ENCODE measurements at regions not wholly inside any gene's neighbourhood (a gene's known extent, or its start where the extent isn't known, plus 50 kb on each side); places are given as distances from the start of the nearest gene placed in this dataset.

DNA sequence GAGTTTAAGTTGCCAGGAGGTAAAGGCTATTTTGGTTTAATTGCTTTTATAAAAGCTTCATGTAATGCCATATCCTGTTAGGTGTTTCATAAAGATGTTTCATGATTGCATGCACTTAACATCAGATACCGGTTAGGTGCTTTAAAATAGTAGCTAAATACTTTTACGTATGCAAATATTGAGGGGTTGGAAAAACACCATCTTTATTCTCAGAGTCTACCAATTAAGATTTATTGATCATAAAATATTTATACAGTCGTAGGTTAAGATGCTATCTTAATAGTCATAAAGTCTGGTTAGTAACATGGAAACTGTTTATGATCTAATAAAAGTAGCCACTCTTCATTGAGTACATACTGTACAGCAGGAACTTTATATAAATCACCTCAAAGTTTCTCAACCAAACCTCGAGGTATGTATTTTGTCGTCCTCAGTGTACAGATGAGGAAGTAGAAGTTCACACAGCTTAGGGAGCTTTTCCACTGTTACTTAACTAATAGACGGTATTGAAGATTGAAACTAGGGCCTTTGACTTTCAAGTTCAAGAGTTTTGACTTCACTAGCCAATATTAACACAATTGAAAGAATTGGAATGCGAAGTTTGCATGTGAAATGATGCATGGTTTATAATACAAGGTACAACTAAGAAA is 897.1 kb downstream of the GATA3 start:
- H3K36me3 ChIP-seq (ENCODE audit: insufficient read depth, low read length) = no peaks in the 10 kb centered on the region
- no peaks in the 10 kb centered on the region for H3K9me3 ChIP-seq (ENCODE audit: low read length)
- no peak overlapping the region for H2AFZ ChIP-seq (ENCODE audit: low read depth, low read length)
- H3K4me3 ChIP-seq (ENCODE audit: low read length) = no peak overlapping the region
- no peaks in the 10 kb centered on the region for H3K4me1 ChIP-seq (ENCODE audit: insufficient read depth, low read length)
- no peaks in the 10 kb centered on the region for H3K27me3 ChIP-seq (ENCODE audit: insufficient read depth, low read length)

DNA sequence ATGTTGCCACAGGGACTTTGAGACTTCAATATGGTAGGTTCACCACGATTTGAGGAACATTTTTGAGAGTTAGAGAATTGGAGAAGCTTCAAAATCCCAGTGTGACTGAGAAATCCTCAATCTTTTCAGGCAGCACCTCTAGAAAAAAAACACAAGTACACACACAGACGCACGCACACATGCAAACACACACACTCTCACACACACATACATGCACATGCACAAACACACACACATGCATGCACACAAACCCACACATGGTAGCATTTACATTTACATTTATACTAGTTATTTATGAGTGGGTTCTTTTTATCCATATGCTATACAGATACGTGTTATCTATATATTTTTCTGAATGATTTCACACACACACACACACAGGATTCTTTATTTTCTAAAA is 901.9 kb downstream of the GATA3 start:
- Histone ChIP-seq H3K27me3 (ENCODE audit: insufficient read depth, low read length) (no peaks in the 10 kb centered on the region), H3K4me3 (ENCODE audit: low read length) (no peak overlapping the region), H2AFZ (ENCODE audit: low read depth, low read length) (no peak overlapping the region), H3K4me1 (ENCODE audit: insufficient read depth, low read length) (no peaks in the 10 kb centered on the region), H3K9me3 (ENCODE audit: low read length) (no peaks in the 10 kb centered on the region), H3K36me3 (ENCODE audit: insufficient read depth, low read length) (no peaks in the 10 kb centered on the region)

DNA sequence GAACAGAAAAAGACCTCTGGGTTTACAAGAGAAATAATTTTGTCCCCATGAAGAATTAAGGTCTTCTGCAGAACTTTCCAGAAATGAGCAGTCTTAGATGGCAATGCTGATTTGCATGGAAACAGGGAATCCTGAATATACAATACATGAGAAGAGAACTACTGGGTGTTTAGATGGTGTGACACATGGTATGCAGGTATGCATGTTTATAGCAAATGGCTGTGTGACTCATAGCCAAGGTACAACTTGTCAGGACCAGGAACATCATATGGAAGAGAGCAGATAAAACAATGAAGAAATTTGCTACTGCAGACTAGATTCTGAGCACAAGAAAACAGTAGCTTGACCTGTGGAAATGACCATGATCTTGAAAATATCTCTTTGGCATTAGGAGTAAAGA is 907.8 kb downstream of the GATA3 start:
- no peaks in the 10 kb centered on the region for H3K36me3 ChIP-seq (ENCODE audit: insufficient read depth, low read length)
- no peak overlapping the region for H2AFZ ChIP-seq (ENCODE audit: low read depth, low read length)
- no peaks in the 10 kb centered on the region for H3K27me3 ChIP-seq (ENCODE audit: insufficient read depth, low read length)
- H3K4me1 ChIP-seq (ENCODE audit: insufficient read depth, low read length) = no peaks in the 10 kb centered on the region
- no peaks in the 10 kb centered on the region for H3K9me3 ChIP-seq (ENCODE audit: low read length)
- no peak overlapping the region for H3K4me3 ChIP-seq (ENCODE audit: low read length)

DNA sequence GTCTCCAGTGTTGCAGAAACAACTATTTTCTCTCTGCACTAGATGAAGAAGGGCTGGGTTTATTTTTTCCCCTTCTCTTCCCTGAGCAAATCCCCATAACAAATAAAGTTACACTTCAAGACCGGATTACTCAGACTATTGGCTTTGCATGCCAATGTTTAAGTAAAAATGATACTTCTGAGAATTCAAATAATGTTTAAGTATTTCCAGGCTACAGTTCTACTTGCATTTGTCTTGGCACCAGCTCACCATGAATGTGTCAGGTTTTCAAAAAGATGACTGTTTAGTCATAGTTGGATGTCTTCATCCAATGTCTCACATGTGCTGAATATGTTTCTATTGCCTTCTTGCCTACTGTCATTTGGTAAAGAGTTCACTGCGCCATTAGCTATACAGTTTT is 912.6 kb downstream of the GATA3 start:
- H3K4me1 ChIP-seq (ENCODE audit: insufficient read depth, low read length) = no peaks in the 10 kb centered on the region
- no peaks in the 10 kb centered on the region for H3K9me3 ChIP-seq (ENCODE audit: low read length)
- H2AFZ ChIP-seq (ENCODE audit: low read depth, low read length) = no peak overlapping the region
- H3K36me3 ChIP-seq (ENCODE audit: insufficient read depth, low read length) = no peaks in the 10 kb centered on the region
- no peak overlapping the region for H3K4me3 ChIP-seq (ENCODE audit: low read length)
- H3K27me3 ChIP-seq (ENCODE audit: insufficient read depth, low read length) = no peaks in the 10 kb centered on the region

DNA sequence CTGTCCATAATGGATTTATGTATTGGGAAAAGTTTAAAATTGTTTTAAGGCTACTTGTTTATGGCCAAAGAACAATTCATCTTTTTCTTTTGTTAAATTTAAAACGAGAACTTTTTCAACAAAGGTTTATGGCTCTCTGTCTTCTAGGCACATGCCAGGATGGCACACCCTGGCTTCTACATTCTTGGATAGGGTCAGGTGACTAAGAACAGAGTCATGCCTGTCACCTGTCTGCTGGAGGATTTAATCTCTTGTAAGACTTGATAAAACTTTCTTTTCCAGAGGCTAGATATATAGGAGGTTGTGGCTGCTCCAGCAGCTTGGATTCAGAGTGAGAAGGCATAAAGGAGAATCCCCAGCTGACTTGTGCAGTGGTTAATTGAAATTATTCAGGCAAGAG is 915.4 kb downstream of the GATA3 start:
- H3K9me3 ChIP-seq (ENCODE audit: low read length) = no peaks in the 10 kb centered on the region
- no peak overlapping the region for H2AFZ ChIP-seq (ENCODE audit: low read depth, low read length)
- no peaks in the 10 kb centered on the region for H3K4me1 ChIP-seq (ENCODE audit: insufficient read depth, low read length)
- H3K36me3 ChIP-seq (ENCODE audit: insufficient read depth, low read length) = no peaks in the 10 kb centered on the region
- H3K4me3 ChIP-seq (ENCODE audit: low read length) = no peak overlapping the region
- H3K27me3 ChIP-seq (ENCODE audit: insufficient read depth, low read length) = no peaks in the 10 kb centered on the region

DNA sequence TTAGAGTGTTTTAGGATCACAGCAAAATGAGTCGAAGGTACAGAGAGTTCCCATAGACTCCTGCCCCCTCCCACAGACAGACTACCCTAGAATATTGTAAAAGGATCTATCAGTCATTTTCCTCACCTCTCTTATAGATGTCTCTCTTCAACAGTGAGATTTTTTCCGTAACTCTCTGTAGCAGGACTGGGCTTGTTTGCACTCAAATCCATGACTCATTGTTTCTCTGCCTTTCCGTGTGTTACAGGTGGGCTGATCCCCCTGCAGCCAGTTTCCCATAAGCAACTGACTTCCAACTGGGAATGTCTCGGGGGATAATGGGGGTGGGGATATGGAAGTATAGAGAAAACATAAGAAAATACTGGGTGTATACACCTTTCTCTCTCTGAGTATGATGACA is 921.0 kb downstream of the GATA3 start:
- H3K4me1 ChIP-seq (ENCODE audit: insufficient read depth, low read length) = no peaks in the 10 kb centered on the region
- no peaks in the 10 kb centered on the region for H3K36me3 ChIP-seq (ENCODE audit: insufficient read depth, low read length)
- H3K9me3 ChIP-seq (ENCODE audit: low read length) = no peaks in the 10 kb centered on the region
- H2AFZ ChIP-seq (ENCODE audit: low read depth, low read length) = no peak overlapping the region
- H3K27me3 ChIP-seq (ENCODE audit: insufficient read depth, low read length) = no peaks in the 10 kb centered on the region
- no peak overlapping the region for H3K4me3 ChIP-seq (ENCODE audit: low read length)

DNA sequence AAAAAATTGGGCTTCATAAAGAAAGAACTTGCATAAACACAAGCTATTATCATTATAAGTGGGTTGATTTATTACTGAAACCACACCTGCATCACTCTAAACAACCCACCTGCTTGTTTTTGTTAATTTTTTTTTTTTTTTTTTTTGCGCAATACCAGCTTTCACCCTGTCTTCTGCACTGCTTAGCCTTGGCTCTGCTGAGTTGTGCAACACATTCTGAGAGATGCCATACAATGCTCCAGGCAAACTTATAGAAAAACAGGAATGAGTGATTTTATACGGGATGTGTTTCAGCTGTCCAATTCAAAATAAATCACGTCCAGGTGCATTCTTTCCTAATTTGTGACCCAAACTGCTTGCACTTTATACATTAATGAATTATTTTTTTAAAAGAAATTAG is 923.6 kb downstream of the GATA3 start:
- no peaks in the 10 kb centered on the region for H3K9me3 ChIP-seq (ENCODE audit: low read length)
- no peaks in the 10 kb centered on the region for H3K4me1 ChIP-seq (ENCODE audit: insufficient read depth, low read length)
- no peak overlapping the region for H2AFZ ChIP-seq (ENCODE audit: low read depth, low read length)
- no peak overlapping the region for H3K4me3 ChIP-seq (ENCODE audit: low read length)
- H3K36me3 ChIP-seq (ENCODE audit: insufficient read depth, low read length) = no peaks in the 10 kb centered on the region
- no peaks in the 10 kb centered on the region for H3K27me3 ChIP-seq (ENCODE audit: insufficient read depth, low read length)

DNA sequence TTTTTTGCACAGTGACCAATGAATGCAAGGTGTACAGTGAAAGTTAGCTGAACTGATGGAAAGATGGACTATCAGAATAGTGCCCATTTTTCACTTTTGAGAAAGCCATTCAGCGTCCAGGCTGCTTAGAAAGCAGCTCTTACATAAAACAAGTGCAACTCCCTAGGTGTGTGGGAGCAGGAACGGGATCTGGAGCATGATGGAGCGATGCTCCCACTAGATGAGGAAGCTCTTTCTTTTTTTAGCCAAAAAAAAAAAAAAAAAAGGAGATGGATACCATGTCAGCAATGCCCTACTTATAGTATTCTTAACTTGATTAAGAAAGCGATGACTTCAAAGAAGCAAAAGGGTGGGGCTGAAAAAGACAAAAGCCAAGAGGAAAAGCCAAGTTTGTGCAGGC is 925.5 kb downstream of the GATA3 start:
- Histone ChIP-seq H3K9me3 (ENCODE audit: low read length) (no peaks in the 10 kb centered on the region), H3K4me1 (ENCODE audit: insufficient read depth, low read length) (no peaks in the 10 kb centered on the region), H3K36me3 (ENCODE audit: insufficient read depth, low read length) (no peaks in the 10 kb centered on the region), H3K4me3 (ENCODE audit: low read length) (no peak overlapping the region), H2AFZ (ENCODE audit: low read depth, low read length) (no peak overlapping the region), H3K27me3 (ENCODE audit: insufficient read depth, low read length) (no peaks in the 10 kb centered on the region)

DNA sequence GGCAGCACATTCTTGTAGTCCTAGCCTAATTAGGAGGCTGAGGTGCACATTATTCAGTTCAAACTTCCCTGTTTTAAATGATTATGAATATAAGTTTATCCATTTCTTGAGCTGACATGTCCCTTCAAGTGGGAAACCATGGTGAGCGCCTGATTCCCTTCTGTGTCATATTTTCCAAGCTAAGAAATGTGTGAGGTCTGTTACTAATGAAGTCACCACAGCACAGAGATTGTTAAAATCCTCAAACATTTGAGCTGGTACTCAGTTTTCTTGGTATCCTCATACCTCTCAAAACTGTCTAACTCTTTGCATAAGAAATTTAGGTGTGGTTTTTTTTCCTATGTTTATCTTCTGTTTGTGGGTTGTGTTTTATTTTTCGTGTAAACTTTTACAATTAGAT is 926.8 kb downstream of the GATA3 start:
- Histone ChIP-seq H2AFZ (ENCODE audit: low read depth, low read length) (no peak overlapping the region), H3K4me3 (ENCODE audit: low read length) (no peak overlapping the region), H3K27me3 (ENCODE audit: insufficient read depth, low read length) (no peaks in the 10 kb centered on the region), H3K9me3 (ENCODE audit: low read length) (no peaks in the 10 kb centered on the region), H3K36me3 (ENCODE audit: insufficient read depth, low read length) (no peaks in the 10 kb centered on the region), H3K4me1 (ENCODE audit: insufficient read depth, low read length) (no peaks in the 10 kb centered on the region)

DNA sequence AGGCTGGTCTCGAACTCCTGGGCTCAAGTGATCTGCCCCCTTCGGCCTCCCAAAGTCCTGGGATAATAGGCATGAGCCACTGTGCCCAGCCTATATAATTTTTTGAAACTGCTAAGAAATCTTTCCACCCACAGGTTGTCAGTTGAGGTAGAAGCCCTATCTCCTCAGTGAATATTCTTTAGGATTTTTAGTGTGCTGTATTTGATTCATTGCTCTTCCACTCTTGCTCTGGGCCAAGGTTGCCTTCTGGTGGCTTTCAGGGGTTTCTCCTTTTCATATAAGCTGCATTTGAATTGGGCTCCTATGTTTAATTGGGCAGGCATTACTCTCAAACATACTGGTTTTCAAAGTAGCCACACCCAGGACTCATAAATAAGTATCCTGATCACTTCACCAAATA is 931.2 kb downstream of the GATA3 start:
- Histone ChIP-seq H3K4me1 (ENCODE audit: insufficient read depth, low read length) (no peaks in the 10 kb centered on the region), H3K9me3 (ENCODE audit: low read length) (no peaks in the 10 kb centered on the region), H2AFZ (ENCODE audit: low read depth, low read length) (no peak overlapping the region), H3K4me3 (ENCODE audit: low read length) (no peak overlapping the region), H3K27me3 (ENCODE audit: insufficient read depth, low read length) (no peaks in the 10 kb centered on the region), H3K36me3 (ENCODE audit: insufficient read depth, low read length) (no peaks in the 10 kb centered on the region)

DNA sequence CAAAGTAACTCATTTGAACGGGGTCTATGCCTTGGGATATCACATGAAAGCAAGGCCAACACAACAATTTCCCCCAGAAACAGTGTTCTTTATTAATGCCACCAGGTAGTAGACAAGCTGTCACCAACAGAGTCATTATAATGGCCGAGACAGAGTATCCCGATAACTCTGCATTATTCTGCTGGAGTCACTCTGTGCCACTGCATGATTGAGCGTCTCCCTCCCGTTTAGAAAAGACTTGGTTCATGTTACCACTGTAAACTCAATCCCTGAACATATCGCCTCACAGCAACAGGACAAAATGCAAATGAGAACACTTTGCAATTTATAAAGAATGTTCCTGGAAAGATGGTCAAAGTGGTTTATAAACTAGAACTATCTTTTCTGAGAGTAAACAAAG is 932.5 kb downstream of the GATA3 start:
- Histone ChIP-seq H3K27me3 (ENCODE audit: insufficient read depth, low read length) (no peaks in the 10 kb centered on the region), H3K36me3 (ENCODE audit: insufficient read depth, low read length) (no peaks in the 10 kb centered on the region), H3K9me3 (ENCODE audit: low read length) (no peaks in the 10 kb centered on the region), H3K4me1 (ENCODE audit: insufficient read depth, low read length) (no peaks in the 10 kb centered on the region), H2AFZ (ENCODE audit: low read depth, low read length) (no peak overlapping the region), H3K4me3 (ENCODE audit: low read length) (no peak overlapping the region)

DNA sequence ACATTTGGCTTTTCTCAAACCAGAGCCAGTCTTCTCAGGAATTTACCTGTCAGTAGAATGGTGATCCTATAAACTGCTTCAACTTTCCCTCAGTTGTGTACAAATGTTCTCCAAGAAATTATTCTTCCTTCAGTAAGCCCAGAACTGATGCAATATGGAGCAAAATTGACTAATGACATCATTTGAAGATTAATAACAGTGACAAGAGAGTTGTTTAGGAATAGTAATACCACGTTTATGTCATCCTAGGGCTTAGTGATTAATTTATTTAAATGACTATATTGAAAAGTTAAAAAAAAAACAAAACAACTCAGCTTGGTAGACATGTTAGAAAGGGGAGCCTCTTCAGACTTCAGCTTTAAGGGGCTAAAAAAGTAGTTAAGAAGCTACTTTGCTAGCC is 933.2 kb downstream of the GATA3 start:
- no peaks in the 10 kb centered on the region for H3K4me1 ChIP-seq (ENCODE audit: insufficient read depth, low read length)
- no peaks in the 10 kb centered on the region for H3K36me3 ChIP-seq (ENCODE audit: insufficient read depth, low read length)
- H3K4me3 ChIP-seq (ENCODE audit: low read length) = no peak overlapping the region
- no peaks in the 10 kb centered on the region for H3K27me3 ChIP-seq (ENCODE audit: insufficient read depth, low read length)
- H3K9me3 ChIP-seq (ENCODE audit: low read length) = no peaks in the 10 kb centered on the region
- H2AFZ ChIP-seq (ENCODE audit: low read depth, low read length) = no peak overlapping the region

DNA sequence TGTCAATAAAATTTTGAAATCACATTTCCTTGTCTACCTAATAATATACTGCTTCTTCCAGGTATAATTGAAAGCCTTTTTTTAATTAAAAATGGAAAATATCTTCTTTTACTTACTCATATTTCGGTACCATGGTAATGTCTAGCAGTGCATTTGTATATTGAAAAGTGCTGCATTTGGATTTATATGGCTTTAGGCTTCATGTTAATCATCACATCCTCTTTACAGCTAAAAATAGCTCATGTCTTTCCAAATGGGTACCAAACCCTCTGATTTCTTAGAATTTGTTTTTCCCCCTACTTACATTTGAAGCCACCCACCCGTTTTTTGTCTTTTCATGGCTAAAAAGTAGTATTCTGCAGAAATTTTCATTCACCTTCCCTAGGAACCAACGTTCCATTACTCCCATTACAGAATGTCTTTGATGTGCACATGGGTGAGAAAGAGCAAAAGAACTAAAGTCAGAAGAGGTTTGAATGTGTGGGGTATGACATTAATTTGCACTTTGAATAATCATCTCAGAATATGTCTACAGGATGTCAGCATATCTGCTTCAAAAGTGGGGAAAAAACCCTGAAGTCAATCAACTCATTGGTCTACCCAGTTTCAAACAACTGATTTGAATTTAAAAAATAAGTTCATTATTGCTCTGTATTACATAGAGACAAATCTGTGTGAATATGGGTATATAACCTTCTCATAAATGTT is 935.9 kb downstream of the GATA3 start:
- no peaks in the 10 kb centered on the region for H3K36me3 ChIP-seq (ENCODE audit: insufficient read depth, low read length)
- no peaks in the 10 kb centered on the region for H3K4me1 ChIP-seq (ENCODE audit: insufficient read depth, low read length)
- no peak overlapping the region for H3K4me3 ChIP-seq (ENCODE audit: low read length)
- no peaks in the 10 kb centered on the region for H3K27me3 ChIP-seq (ENCODE audit: insufficient read depth, low read length)
- no peak overlapping the region for H2AFZ ChIP-seq (ENCODE audit: low read depth, low read length)
- H3K9me3 ChIP-seq (ENCODE audit: low read length) = no peaks in the 10 kb centered on the region

DNA sequence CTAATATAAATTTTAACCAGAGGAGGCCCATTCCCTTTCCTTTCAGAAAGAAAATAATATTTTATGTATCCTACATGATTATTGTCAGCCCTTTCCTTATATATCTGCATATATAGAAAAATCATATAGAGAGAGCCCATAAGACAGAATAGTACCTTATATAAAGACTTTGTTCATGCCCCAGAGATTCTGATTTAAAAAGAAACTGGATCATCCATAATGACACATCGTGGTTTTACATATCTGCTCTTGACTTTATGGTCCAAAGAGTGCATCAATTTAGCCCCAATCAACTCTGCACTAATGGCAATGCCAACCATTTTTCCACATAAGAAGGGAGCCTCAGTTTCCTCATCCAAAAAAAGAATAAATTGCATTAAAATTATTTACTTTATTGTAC is 937.5 kb downstream of the GATA3 start:
- no peaks in the 10 kb centered on the region for H3K36me3 ChIP-seq (ENCODE audit: insufficient read depth, low read length)
- no peak overlapping the region for H3K4me3 ChIP-seq (ENCODE audit: low read length)
- H3K4me1 ChIP-seq (ENCODE audit: insufficient read depth, low read length) = no peaks in the 10 kb centered on the region
- H3K9me3 ChIP-seq (ENCODE audit: low read length) = no peaks in the 10 kb centered on the region
- no peak overlapping the region for H2AFZ ChIP-seq (ENCODE audit: low read depth, low read length)
- no peaks in the 10 kb centered on the region for H3K27me3 ChIP-seq (ENCODE audit: insufficient read depth, low read length)

Data from neuron (in vitro differentiated cells).